ENCODE measurements at regions not wholly inside any gene's neighbourhood (a gene's known extent, or its start where the extent isn't known, plus 50 kb on each side); places are given as distances from the start of the nearest gene placed in this dataset.

DNA sequence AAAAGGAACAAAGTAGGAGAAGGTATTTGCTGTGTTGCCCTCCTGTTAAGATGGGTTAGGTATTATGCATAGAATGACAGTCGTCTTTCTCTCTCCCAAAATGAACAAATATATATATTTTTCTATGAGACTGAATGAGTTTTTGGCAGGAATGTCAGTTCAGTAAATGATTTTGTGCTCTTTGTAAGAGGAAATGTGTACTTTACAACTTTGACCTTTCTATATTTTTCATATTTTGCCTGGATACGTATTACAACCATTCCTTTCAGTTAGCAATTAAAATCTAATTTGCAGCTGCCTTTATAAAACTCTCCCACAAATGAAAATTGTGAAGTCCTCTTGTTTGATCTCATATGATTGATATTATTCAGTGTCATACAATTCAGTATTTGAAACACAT is 336.6 kb upstream of the MEOX2 start:
- no peak overlapping the region for H3K27ac ChIP-seq (ENCODE audit: insufficient read depth, low read length)
- no peak for DNase-seq (ENCODE audit: low read depth in 2 of 2)

DNA sequence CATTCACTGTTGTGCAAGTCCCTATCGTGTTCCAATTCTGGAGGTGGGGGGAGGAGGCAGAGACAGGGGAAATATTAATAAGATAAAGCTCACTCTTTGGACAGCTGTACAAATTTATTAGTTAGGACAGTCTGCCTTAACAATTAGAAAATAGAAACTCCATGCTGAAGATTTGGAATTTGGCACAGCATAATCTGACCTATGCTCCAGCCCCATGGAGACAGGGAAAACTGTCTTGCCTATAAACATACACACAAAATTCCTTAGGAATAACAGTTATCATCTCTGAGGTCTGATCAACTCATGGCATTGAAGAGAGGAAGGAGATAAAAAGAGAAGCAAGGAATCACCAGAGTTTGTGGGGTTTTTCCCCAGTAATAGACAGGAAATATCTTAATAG is 335.4 kb upstream of the MEOX2 start:
- H3K4me2 ChIP-seq (ENCODE audit: extremely low read depth, insufficient read depth, low read length) = no peak overlapping the region
- H3K4me3 ChIP-seq (replicated peaks in 1 of 4; ENCODE audit: control extremely low read depth in 1 of 4, insufficient read depth in 1 of 4, low read depth in 3 of 4, low read length in 4 of 4) = no peak overlapping the region
- no peaks in the 10 kb centered on the region for H3K9me3 ChIP-seq (ENCODE audit: control insufficient read depth, insufficient read depth, low read depth, low read length)
- TF ChIP-seq EZH2 (IDR thresholded peaks at IDR 0.05; ENCODE audit: low read length, missing control alignments) = no peak
- TF ChIP-seq, protein P1, sequence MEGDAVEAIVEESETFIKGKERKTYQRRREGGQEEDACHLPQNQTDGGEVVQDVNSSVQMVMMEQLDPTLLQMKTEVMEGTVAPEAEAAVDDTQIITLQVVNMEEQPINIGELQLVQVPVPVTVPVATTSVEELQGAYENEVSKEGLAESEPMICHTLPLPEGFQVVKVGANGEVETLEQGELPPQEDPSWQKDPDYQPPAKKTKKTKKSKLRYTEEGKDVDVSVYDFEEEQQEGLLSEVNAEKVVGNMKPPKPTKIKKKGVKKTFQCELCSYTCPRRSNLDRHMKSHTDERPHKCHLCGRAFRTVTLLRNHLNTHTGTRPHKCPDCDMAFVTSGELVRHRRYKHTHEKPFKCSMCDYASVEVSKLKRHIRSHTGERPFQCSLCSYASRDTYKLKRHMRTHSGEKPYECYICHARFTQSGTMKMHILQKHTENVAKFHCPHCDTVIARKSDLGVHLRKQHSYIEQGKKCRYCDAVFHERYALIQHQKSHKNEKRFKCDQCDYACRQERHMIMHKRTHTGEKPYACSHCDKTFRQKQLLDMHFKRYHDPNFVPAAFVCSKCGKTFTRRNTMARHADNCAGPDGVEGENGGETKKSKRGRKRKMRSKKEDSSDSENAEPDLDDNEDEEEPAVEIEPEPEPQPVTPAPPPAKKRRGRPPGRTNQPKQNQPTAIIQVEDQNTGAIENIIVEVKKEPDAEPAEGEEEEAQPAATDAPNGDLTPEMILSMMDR (conservative IDR thresholded peaks at IDR 0.05 in 1 of 2, IDR thresholded peaks at IDR 0.05 in 1 of 2; ENCODE audit: low read depth in 1 of 2, low read length in 2 of 2) = no peak
- no peaks in the 10 kb centered on the region for H3K79me2 ChIP-seq (ENCODE audit: control insufficient read depth, insufficient read depth, low read length)
- no peaks in the 10 kb centered on the region for H4K20me1 ChIP-seq (ENCODE audit: control insufficient read depth, extremely low read depth, insufficient read depth, low read length)
- no peak overlapping the region for H3K9ac ChIP-seq (ENCODE audit: insufficient read depth, low read length)
- H2AFZ ChIP-seq (ENCODE audit: low read length) = no peak overlapping the region
- H3K27ac ChIP-seq (ENCODE audit: insufficient read depth, low read length) = no peak overlapping the region
- no peaks in the 10 kb centered on the region for H3K36me3 ChIP-seq (ENCODE audit: control insufficient read depth, insufficient read depth, low read length)
- no peaks in the 10 kb centered on the region for H3K4me1 ChIP-seq (ENCODE audit: control insufficient read depth, extremely low read depth, insufficient read depth, low read length)
- H3K27me3 ChIP-seq (ENCODE audit: control insufficient read depth, insufficient read depth, low read length) = no peaks in the 10 kb centered on the region
- DNase-seq (ENCODE audit: low read depth in 2 of 2) = no peak

More for the DNA sequence above, 336.6 kb upstream of the MEOX2 start:
- H3K36me3 ChIP-seq (ENCODE audit: control insufficient read depth, insufficient read depth, low read length) = no peaks in the 10 kb centered on the region
- no peaks in the 10 kb centered on the region for H3K4me1 ChIP-seq (ENCODE audit: control insufficient read depth, extremely low read depth, insufficient read depth, low read length)
- no peak overlapping the region for H2AFZ ChIP-seq (ENCODE audit: low read length)
- H3K79me2 ChIP-seq (ENCODE audit: control insufficient read depth, insufficient read depth, low read length) = no peaks in the 10 kb centered on the region
- H4K20me1 ChIP-seq (ENCODE audit: control insufficient read depth, extremely low read depth, insufficient read depth, low read length) = no peaks in the 10 kb centered on the region
- H3K9ac ChIP-seq (ENCODE audit: insufficient read depth, low read length) = no peak overlapping the region
- no peaks in the 10 kb centered on the region for H3K27me3 ChIP-seq (ENCODE audit: control insufficient read depth, insufficient read depth, low read length)
- no peak for TF ChIP-seq EZH2 (IDR thresholded peaks at IDR 0.05; ENCODE audit: low read length, missing control alignments)
- TF ChIP-seq, protein P1 (conservative IDR thresholded peaks at IDR 0.05 in 1 of 2, IDR thresholded peaks at IDR 0.05 in 1 of 2; ENCODE audit: low read depth in 1 of 2, low read length in 2 of 2) = no peak
- H3K4me2 ChIP-seq (ENCODE audit: extremely low read depth, insufficient read depth, low read length) = no peak overlapping the region
- no peaks in the 10 kb centered on the region for H3K9me3 ChIP-seq (ENCODE audit: control insufficient read depth, insufficient read depth, low read depth, low read length)
- H3K4me3 ChIP-seq (replicated peaks in 1 of 4; ENCODE audit: control extremely low read depth in 1 of 4, insufficient read depth in 1 of 4, low read depth in 3 of 4, low read length in 4 of 4) = no peak overlapping the region

DNA sequence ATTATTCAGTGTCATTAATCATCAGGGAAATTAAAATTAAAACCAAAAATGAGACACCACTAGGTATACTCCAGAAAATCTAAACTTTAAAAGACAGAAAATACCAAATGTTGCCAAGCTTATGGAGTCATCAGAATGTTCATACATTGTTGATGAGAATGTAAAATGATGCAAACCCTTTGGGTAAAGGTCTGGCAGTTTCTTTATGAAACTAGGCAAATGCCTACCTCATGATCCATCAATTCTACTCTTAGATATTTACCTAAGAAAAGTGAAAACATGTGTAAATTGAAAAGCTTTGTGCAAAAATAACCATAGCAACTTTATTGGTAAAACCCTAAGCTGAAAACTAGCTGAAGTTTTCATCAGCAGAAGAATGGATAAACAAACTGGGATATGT is 329.5 kb upstream of the MEOX2 start:
- H3K9ac ChIP-seq (ENCODE audit: insufficient read depth, low read length) = no peak overlapping the region
- no peaks in the 10 kb centered on the region for H3K9me3 ChIP-seq (ENCODE audit: control insufficient read depth, insufficient read depth, low read depth, low read length)
- no peak overlapping the region for H2AFZ ChIP-seq (ENCODE audit: low read length)
- no peak for TF ChIP-seq EZH2 (IDR thresholded peaks at IDR 0.05; ENCODE audit: low read length, missing control alignments)
- TF ChIP-seq, protein P1 (conservative IDR thresholded peaks at IDR 0.05 in 1 of 2, IDR thresholded peaks at IDR 0.05 in 1 of 2; ENCODE audit: low read depth in 1 of 2, low read length in 2 of 2) = no peak
- H4K20me1 ChIP-seq (ENCODE audit: control insufficient read depth, extremely low read depth, insufficient read depth, low read length) = no peaks in the 10 kb centered on the region
- no peaks in the 10 kb centered on the region for H3K36me3 ChIP-seq (ENCODE audit: control insufficient read depth, insufficient read depth, low read length)
- no peak overlapping the region for H3K4me2 ChIP-seq (ENCODE audit: extremely low read depth, insufficient read depth, low read length)
- no peak for DNase-seq (ENCODE audit: low read depth in 2 of 2)
- no peaks in the 10 kb centered on the region for H3K79me2 ChIP-seq (ENCODE audit: control insufficient read depth, insufficient read depth, low read length)
- no peaks in the 10 kb centered on the region for H3K4me1 ChIP-seq (ENCODE audit: control insufficient read depth, extremely low read depth, insufficient read depth, low read length)
- no peak overlapping the region for H3K4me3 ChIP-seq (replicated peaks in 1 of 4; ENCODE audit: control extremely low read depth in 1 of 4, insufficient read depth in 1 of 4, low read depth in 3 of 4, low read length in 4 of 4)
- H3K27ac ChIP-seq (ENCODE audit: insufficient read depth, low read length) = no peak overlapping the region
- H3K27me3 ChIP-seq (ENCODE audit: control insufficient read depth, insufficient read depth, low read length) = no peaks in the 10 kb centered on the region
